ENCODE measurements at regions not wholly inside any gene's neighbourhood (a gene's known extent, or its start where the extent isn't known, plus 50 kb on each side); places are given as distances from the start of the nearest gene placed in this dataset.
A peak's percentile ranks its signal among the peaks of the same experiment; 100 is the strongest.
"Not testable (repeated sequence)": the region's sequence is repeated elsewhere in the genome, so short reads cannot be mapped to it uniquely, and the experiment has no call there.

DNA sequence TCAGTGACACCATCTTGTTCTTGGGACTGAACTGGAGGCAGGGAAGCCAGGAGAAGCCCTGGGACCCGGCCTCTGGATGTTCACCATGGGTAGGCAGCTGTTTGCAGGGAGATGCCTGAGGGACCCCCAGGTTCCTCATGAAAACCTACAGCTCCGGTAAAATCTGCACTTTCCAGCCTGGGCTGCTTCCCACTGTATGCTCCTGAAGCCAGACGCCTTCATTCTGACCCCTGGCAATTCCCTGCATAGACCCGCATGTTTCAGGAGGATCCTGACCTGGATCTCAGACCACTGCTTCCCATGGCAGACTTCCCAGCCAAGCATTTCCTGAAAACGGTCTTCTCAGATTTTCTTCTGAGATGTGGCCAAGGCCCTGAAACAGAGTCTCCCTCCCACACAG is 306.7 kb downstream of the PREX1 start:
- no peaks in the 10 kb centered on the region for H3K9me3 ChIP-seq
- H3K4me2 ChIP-seq: no peak overlapping the region
- H3K4me1 ChIP-seq: peaks cover 28% of the 10 kb centered on the region
- no peak overlapping the region for H3K27ac ChIP-seq
- H3K4me3 ChIP-seq: no peak overlapping the region
- H4K20me1 ChIP-seq: no peaks in the 10 kb centered on the region; the same call in 1 of the 2 replicates
- no peaks in the 10 kb centered on the region for H3K27me3 ChIP-seq
- H3K9ac ChIP-seq: no peak overlapping the region
- no peaks in the 10 kb centered on the region for H3K36me3 ChIP-seq
- no peak for TF ChIP-seq Cebpa-rat (IDR thresholded peaks at IDR 0.05)

DNA sequence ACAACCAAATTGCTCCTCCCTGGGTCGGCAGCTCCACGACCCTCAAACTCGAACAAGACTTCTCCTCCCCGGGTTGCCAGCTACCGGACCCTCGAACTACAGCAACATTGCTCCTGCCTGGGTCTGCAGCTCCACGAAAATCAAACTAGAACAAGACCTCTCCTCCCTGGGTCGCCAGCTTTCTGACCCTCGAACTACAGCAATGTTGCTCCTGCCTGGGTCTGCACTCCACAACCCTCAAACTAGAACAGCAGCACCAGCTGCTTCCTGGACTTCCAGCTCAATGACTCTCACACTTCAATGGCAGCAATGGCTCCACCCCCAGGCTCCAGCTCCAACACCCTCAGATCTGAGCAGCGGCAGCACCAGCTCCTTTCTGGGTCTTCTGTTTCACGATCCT is 311.6 kb downstream of the PREX1 start:
- H3K4me1 ChIP-seq: peaks cover 37% of the 10 kb centered on the region
- H4K20me1 ChIP-seq, H3K9me3 ChIP-seq, H3K27me3 ChIP-seq, H3K36me3 ChIP-seq: not testable (repeated sequence)
- H3K4me2 ChIP-seq: peak overlapping the region; percentile 78
- peak overlapping the region; percentile 16; the same call in 1 of the 2 replicates for H3K9ac ChIP-seq
- H3K4me3 ChIP-seq: peak overlapping the region; percentile 41; the same call in 1 of the 2 replicates
- H3K27ac ChIP-seq: peak overlapping the region; percentile 67

GRCh38 chr20:48514577-48514976 is 313.2 kb downstream of the PREX1 start:
- H3K9me3 ChIP-seq, H3K4me3 ChIP-seq: not testable (repeated sequence)

DNA sequence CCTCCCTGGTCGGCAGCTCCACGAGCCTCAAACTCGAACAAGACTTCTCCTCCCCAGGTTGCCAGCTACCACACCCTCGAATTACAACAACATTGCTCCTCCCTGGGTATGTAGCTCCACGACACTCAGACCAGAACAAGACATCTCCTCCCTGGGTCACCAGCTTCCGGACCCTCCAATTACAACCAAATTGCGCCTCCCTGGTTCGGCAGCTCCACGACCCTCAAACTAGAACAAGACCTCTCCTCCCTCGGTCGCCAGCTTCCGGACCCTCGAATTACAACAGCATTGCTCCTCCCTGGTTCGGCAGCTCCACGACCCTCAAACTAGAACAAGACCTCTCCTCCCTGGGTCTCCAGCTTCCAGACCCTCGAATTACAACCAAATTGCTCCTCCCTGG is 315.3 kb downstream of the PREX1 start:
- not testable (repeated sequence) for H4K20me1 ChIP-seq, H3K9me3 ChIP-seq, H3K27me3 ChIP-seq, H3K9ac ChIP-seq, H3K4me2 ChIP-seq, H3K27ac ChIP-seq, H3K4me3 ChIP-seq, H3K36me3 ChIP-seq
- peaks cover 23% of the 10 kb centered on the region for H3K4me1 ChIP-seq

More at GRCh38 chr20:48514577-48514976, 313.2 kb downstream of the PREX1 start:
- H3K4me2 ChIP-seq, H4K20me1 ChIP-seq, H3K36me3 ChIP-seq, H3K9ac ChIP-seq, H3K27me3 ChIP-seq, H3K27ac ChIP-seq: not testable (repeated sequence)
- peaks cover 37% of the 10 kb centered on the region for H3K4me1 ChIP-seq

DNA sequence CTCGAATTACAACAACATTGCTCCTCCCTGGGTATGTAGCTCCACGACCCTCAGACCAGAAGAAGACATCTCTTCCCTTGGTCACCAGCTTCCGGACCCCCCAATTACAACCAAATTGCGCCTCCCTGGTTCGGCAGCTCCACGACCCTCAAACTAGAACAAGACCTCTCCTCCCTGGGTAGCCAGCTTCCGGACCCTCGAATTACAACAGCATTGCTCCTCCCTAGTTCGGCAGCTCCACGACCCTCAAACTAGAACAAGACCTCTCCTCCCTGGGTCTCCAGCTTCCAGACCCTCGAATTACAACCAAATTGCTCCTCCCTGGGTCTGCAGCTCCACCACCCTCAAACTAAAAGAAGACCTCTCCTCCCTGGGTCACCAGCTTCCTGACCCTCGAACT is 322.7 kb downstream of the PREX1 start:
- not testable (repeated sequence) for H3K4me3 ChIP-seq, H3K27ac ChIP-seq, H3K9ac ChIP-seq, H3K4me1 ChIP-seq, H3K4me2 ChIP-seq, H3K27me3 ChIP-seq, H3K36me3 ChIP-seq, H4K20me1 ChIP-seq
- peaks cover 12% of the 10 kb centered on the region for H3K9me3 ChIP-seq

DNA sequence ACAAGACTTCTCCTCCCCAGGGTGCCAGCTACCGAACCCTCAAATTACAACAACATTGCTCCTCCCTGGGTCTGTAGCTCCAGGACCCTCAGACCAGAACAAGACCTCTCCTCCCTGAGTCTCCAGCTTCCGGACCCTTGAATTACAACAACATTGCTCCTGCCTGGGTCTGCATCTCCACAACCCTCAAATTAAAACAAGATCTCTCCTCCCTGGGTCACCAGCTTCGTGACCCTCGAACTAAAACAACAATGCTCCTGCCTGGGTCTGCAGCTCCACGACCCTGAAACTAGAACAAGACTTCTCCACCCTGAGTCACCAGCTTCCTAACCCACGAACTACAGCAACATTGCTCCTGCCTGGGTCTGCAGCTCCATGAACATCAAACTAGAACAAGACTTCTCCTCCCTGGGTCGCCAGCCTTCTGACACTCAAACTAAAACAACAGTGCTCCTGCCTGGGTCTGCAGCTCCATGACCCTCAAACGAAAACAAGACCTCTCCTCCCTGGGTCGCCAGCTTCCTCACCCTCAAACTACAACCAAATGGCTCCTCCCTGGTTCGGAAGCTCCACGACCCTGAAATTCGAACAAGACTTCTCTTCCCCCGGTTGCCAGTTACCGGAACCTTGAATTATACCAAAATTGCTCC is 324.5 kb downstream of the PREX1 start:
- H3K27me3 ChIP-seq: no peaks in the 10 kb centered on the region
- no peak overlapping the region for H3K27ac ChIP-seq
- H3K9ac ChIP-seq: no peak overlapping the region
- no peak overlapping the region for H3K4me3 ChIP-seq
- peaks cover 11% of the 10 kb centered on the region for H3K4me1 ChIP-seq
- H4K20me1 ChIP-seq: no peaks in the 10 kb centered on the region
- no peaks in the 10 kb centered on the region for H3K36me3 ChIP-seq
- H3K9me3 ChIP-seq: peaks cover 12% of the 10 kb centered on the region
- H3K4me2 ChIP-seq: no peak overlapping the region
- TF ChIP-seq Cebpa-rat (IDR thresholded peaks at IDR 0.05): no peak

- Histone ChIP-seq H3K9me3 (peaks cover 12% of the 10 kb centered on the region), H3K36me3 (no peaks in the 10 kb centered on the region), H3K27me3 (no peaks in the 10 kb centered on the region), H3K9ac (no peak overlapping the region), H3K4me2 (no peak overlapping the region), H3K27ac (no peak overlapping the region), H3K4me1 (peaks cover 11% of the 10 kb centered on the region), H4K20me1 (no peaks in the 10 kb centered on the region), H3K4me3 (no peak overlapping the region)
- TF ChIP-seq Cebpa-rat (IDR thresholded peaks at IDR 0.05): no peak
Observed at GRCh38 chr20:48502758-48503157, 325.0 kb downstream of the PREX1 start.

- no peak overlapping the region for H3K27ac ChIP-seq
- peaks cover 11% of the 10 kb centered on the region for H3K4me1 ChIP-seq
- H4K20me1 ChIP-seq: no peaks in the 10 kb centered on the region
- no peak overlapping the region for H3K4me2 ChIP-seq
- no peak overlapping the region for H3K9ac ChIP-seq
- no peak for TF ChIP-seq Cebpa-rat (IDR thresholded peaks at IDR 0.05)
- no peaks in the 10 kb centered on the region for H3K27me3 ChIP-seq
- peaks cover 12% of the 10 kb centered on the region for H3K9me3 ChIP-seq
- H3K36me3 ChIP-seq: no peaks in the 10 kb centered on the region
- no peak overlapping the region for H3K4me3 ChIP-seq
Observed at GRCh38 chr20:48502016-48502415, 325.8 kb downstream of the PREX1 start.

- not testable (repeated sequence) for H3K9ac ChIP-seq, H3K27me3 ChIP-seq
Observed at GRCh38 chr20:48500900-48501299, 326.9 kb downstream of the PREX1 start.

DNA sequence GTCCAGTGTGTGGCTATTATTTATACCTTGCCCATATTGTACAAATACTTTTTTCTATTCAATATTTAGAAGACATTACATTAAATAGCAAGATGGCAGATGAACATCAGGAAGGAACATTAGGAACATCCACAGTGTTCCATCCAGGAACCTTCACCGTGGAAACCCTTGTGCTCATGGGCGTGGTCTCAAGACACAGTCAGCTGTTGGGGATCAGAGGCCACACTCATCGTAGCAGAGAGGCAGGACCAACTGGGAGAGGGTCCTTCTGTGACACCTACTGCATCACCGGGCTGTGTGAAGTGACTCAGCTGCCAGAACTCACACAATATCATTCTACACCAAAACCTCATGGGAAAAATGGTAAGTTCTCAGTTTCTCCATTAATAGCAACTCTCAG is 328.9 kb downstream of the PREX1 start:
- not testable (repeated sequence) for H3K36me3 ChIP-seq, H3K9ac ChIP-seq, H3K9me3 ChIP-seq, H3K27me3 ChIP-seq, H4K20me1 ChIP-seq, H3K4me3 ChIP-seq, H3K27ac ChIP-seq
- peak overlapping the region; percentile 28 for H3K4me2 ChIP-seq
- H3K4me1 ChIP-seq: peaks cover 11% of the 10 kb centered on the region

More at GRCh38 chr20:48500900-48501299, 326.9 kb downstream of the PREX1 start:
- Histone ChIP-seq H3K9me3 (peaks cover 12% of the 10 kb centered on the region), H3K4me1 (peaks cover 11% of the 10 kb centered on the region), H3K4me2 (peak overlapping the region; percentile 4; the same call in 1 of the 2 replicates)
- H3K4me3 ChIP-seq, H3K36me3 ChIP-seq, H4K20me1 ChIP-seq, H3K27ac ChIP-seq: not testable (repeated sequence)

- not testable (repeated sequence) for H3K27ac ChIP-seq, H3K27me3 ChIP-seq, H4K20me1 ChIP-seq, H3K4me3 ChIP-seq, H3K9me3 ChIP-seq, H3K9ac ChIP-seq, H3K36me3 ChIP-seq, H3K4me2 ChIP-seq
- peaks cover 11% of the 10 kb centered on the region for H3K4me1 ChIP-seq
Observed at GRCh38 chr20:48498125-48498524, 329.7 kb downstream of the PREX1 start.

Measured in BLaER1 (cell line).